Neural cell (in vitro differentiated cells): ENCODE measurements at regions not wholly inside any gene's neighbourhood (a gene's known extent, or its start where the extent isn't known, plus 50 kb on each side); places are given as distances from the start of the nearest gene placed in this dataset.
"Not testable (repeated sequence)": the region's sequence is repeated elsewhere in the genome, so short reads cannot be mapped to it uniquely, and the experiment has no call there.

Source experiments
- H2AFZ ChIP-seq: fragments of 200-600, 300-800 bp; sonication (generic), shearing (Covaris generic); 2 replicates; pipeline ENCODE4 v1.6.0; 2014; ENCODE audit warnings: low read depth, mild to moderate bottlenecking, antibody characterized with exemption, low read length, moderate library complexity
- H3F3A ChIP-seq: fragments of 200-600 bp; shearing (Covaris generic); 2 replicates; pipeline ENCODE4 v1.6.1; 2016; ENCODE audit warnings: mild to moderate bottlenecking, moderate library complexity, mixed read lengths, antibody characterized with exemption, low read length; ENCODE audit not compliant: insufficient read depth, poor library complexity, severe bottlenecking
- H3K27ac ChIP-seq: fragments of 200-600, 300-800 bp; sonication (generic), shearing (Covaris generic); 2 replicates; pipeline ENCODE4 v1.5.1; 2014; ENCODE audit warnings: mild to moderate bottlenecking, low read length, moderate library complexity
- H3K27me3 ChIP-seq: fragments of 300-800, 200-600 bp; sonication (generic), shearing (Covaris generic); 2 replicates; pipeline ENCODE4 v1.6.0; 2014; ENCODE audit warnings: mild to moderate bottlenecking, low read depth, low read length, moderate library complexity; ENCODE audit not compliant: insufficient read depth
- H3K36me3 ChIP-seq: fragments of 300-800, 200-600 bp; sonication (generic), shearing (Covaris generic); 2 replicates; pipeline ENCODE4 v1.5.1; 2014; ENCODE audit warnings: mild to moderate bottlenecking, antibody characterized with exemption, low read length, moderate library complexity; ENCODE audit not compliant: insufficient read depth
- H3K4me2 ChIP-seq: fragments of 300-800, 200-600 bp; sonication (generic), shearing (Covaris generic); 2 replicates; pipeline ENCODE4 v1.6.0; 2014; ENCODE audit warnings: mild to moderate bottlenecking, low read length
- H3K4me3 ChIP-seq: fragments of 300-800, 200-600 bp; sonication (generic), shearing (Covaris generic); 2 replicates; pipeline ENCODE4 v1.5.1; 2014; ENCODE audit warnings: mild to moderate bottlenecking, low read length, moderate library complexity
- H3K79me2 ChIP-seq: fragments of 200-600 bp; shearing (Covaris generic); replicated peaks from 2 replicates; pipeline ENCODE4 v1.6.0; 2014; ENCODE audit warnings: mild to moderate bottlenecking, low read length, moderate library complexity; ENCODE audit not compliant: insufficient read depth
- H3K9ac ChIP-seq: fragments of 300-800, 200-600 bp; sonication (generic), shearing (Covaris generic); 2 replicates; pipeline ENCODE4 v1.6.1; 2016; ENCODE audit warnings: mild to moderate bottlenecking, low read length, mixed read lengths
- H3K9me2 ChIP-seq: fragments of 200-600 bp; shearing (Covaris generic); 2 replicates; pipeline ENCODE4 v1.6.1; 2016; ENCODE audit warnings: mild to moderate bottlenecking, low read length, mixed read lengths; ENCODE audit not compliant: insufficient read depth
- H3K9me3 ChIP-seq: fragments of 200-600, 300-800 bp; sonication (generic), shearing (Covaris generic); 2 replicates; pipeline ENCODE4 v1.6.1; 2016; ENCODE audit warnings: mild to moderate bottlenecking, mixed run types, low read length, moderate library complexity, mixed read lengths
- H4K20me1 ChIP-seq: fragments of 200-600 bp; shearing (Covaris generic); 2 replicates; pipeline ENCODE4 v1.6.1; 2016; ENCODE audit warnings: mild to moderate bottlenecking, mixed run types; ENCODE audit not compliant: insufficient read depth
- POLR2AphosphoS5 ChIP-seq: IDR thresholded peaks from 2 replicates; pipeline ENCODE4 v1.6.1; 2012
- RAD21 ChIP-seq: fragments of 450-650 bp; conservative IDR thresholded peaks from 2 replicates; pipeline ENCODE4 v1.6.1; 2014; ENCODE audit warnings: antibody characterized with exemption, mild to moderate bottlenecking, moderate library complexity
- REST ChIP-seq: IDR thresholded peaks from 2 replicates; pipeline ENCODE4 v1.6.1; 2012; ENCODE audit warnings: borderline replicate concordance
- SMC3 ChIP-seq: fragments of 450-650 bp; conservative IDR thresholded peaks from 2 replicates; pipeline ENCODE4 v1.6.1; 2014; ENCODE audit warnings: antibody characterized with exemption, mild to moderate bottlenecking, moderate library complexity; ENCODE audit not compliant: poor library complexity
- TAF1 ChIP-seq: IDR thresholded peaks from 2 replicates; pipeline ENCODE4 v1.6.1; 2012; ENCODE audit warnings: low read depth
- TF ChIP-seq, protein P1 (sequence below): fragments of 450-650 bp; IDR thresholded peaks from 2 replicates; pipeline ENCODE4 v1.5.1; 2014; ENCODE audit warnings: antibody characterized with exemption, mild to moderate bottlenecking, moderate library complexity; ENCODE audit not compliant: poor library complexity, severe bottlenecking

- H3F3A ChIP-seq, H3K9me2 ChIP-seq, H3K9ac ChIP-seq, H3K9me3 ChIP-seq, H3K4me3 ChIP-seq, H4K20me1 ChIP-seq, H3K79me2 ChIP-seq, H2AFZ ChIP-seq, H3K27ac ChIP-seq, H3K36me3 ChIP-seq, H3K4me2 ChIP-seq: not testable (repeated sequence)
- TF ChIP-seq, protein P1, sequence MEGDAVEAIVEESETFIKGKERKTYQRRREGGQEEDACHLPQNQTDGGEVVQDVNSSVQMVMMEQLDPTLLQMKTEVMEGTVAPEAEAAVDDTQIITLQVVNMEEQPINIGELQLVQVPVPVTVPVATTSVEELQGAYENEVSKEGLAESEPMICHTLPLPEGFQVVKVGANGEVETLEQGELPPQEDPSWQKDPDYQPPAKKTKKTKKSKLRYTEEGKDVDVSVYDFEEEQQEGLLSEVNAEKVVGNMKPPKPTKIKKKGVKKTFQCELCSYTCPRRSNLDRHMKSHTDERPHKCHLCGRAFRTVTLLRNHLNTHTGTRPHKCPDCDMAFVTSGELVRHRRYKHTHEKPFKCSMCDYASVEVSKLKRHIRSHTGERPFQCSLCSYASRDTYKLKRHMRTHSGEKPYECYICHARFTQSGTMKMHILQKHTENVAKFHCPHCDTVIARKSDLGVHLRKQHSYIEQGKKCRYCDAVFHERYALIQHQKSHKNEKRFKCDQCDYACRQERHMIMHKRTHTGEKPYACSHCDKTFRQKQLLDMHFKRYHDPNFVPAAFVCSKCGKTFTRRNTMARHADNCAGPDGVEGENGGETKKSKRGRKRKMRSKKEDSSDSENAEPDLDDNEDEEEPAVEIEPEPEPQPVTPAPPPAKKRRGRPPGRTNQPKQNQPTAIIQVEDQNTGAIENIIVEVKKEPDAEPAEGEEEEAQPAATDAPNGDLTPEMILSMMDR, result peak; percentile 74
- peak; percentile 73 for TF ChIP-seq SMC3
- peak; percentile 79 for TF ChIP-seq RAD21
- H3K27me3 ChIP-seq, result peaks cover 25% of the 10 kb centered on the region
Observed at GRCh38 chr15:98295101-98295759, 334.7 kb downstream of the ARRDC4 start.

GRCh38 chr15:98296653-98297052 lies 336.1 kb downstream of the ARRDC4 start:
- TF ChIP-seq POLR2AphosphoS5, result no peak
- TF ChIP-seq, protein P1, result no peak
- TF ChIP-seq RAD21, result no peak
- no peak for TF ChIP-seq TAF1
- TF ChIP-seq REST, result no peak
- TF ChIP-seq SMC3, result no peak
- H3K79me2 ChIP-seq, result no peaks in the 10 kb centered on the region
- no peaks in the 10 kb centered on the region for H3F3A ChIP-seq

More at GRCh38 chr15:98296653-98297052, 336.1 kb downstream of the ARRDC4 start:
- Histone ChIP-seq H2AFZ (no peak overlapping the region), H3K9me2 (no peaks in the 10 kb centered on the region), H4K20me1 (no peaks in the 10 kb centered on the region), H3K36me3 (no peaks in the 10 kb centered on the region), H3K27me3 (peaks cover 22% of the 10 kb centered on the region), H3K9ac (no peak overlapping the region), H3K4me2 (no peak overlapping the region), H3K4me3 (no peak overlapping the region), H3K9me3 (no peaks in the 10 kb centered on the region), H3K27ac (no peak overlapping the region)
